HG03460 (cell line): ENCODE measurements at regions not wholly inside any gene's neighbourhood (a gene's known extent, or its start where the extent isn't known, plus 50 kb on each side); places are given as distances from the start of the nearest gene placed in this dataset.
"Not testable (repeated sequence)": the region's sequence is repeated elsewhere in the genome, so short reads cannot be mapped to it uniquely, and the experiment has no call there.

ENCODE experiments used
- ATAC-seq: cut with Tn5 transposase; IDR thresholded peaks from one replicate; pipeline ENCODE4 v1.9.1; 2021; ENCODE audit not compliant: unreplicated experiment

GRCh38 chr13:80881942-80882445 lies 541.1 kb upstream of the SPRY2 start:
- ATAC-seq, result no peak

- no peak for ATAC-seq
Observed at GRCh38 chr13:80881495-80881894, 540.6 kb upstream of the SPRY2 start.

- ATAC-seq, result no peak
Observed at GRCh38 chr13:80881034-80881433, 540.1 kb upstream of the SPRY2 start.

DNA sequence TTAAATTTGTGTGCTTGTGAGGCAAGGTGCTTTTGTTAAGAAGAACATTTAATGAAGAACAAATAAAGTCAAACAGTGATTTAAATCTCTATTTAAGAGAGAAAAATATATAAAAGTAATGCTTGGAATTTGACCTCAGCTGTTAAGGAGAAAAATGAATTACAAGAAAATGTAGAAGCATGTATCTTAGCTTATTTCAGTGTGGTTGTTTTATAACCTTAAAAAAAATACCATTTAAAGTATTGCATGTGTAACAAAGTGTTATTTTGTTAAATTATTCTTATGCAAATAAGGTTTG lies 537.0 kb upstream of the SPRY2 start:
- no peak for ATAC-seq

DNA sequence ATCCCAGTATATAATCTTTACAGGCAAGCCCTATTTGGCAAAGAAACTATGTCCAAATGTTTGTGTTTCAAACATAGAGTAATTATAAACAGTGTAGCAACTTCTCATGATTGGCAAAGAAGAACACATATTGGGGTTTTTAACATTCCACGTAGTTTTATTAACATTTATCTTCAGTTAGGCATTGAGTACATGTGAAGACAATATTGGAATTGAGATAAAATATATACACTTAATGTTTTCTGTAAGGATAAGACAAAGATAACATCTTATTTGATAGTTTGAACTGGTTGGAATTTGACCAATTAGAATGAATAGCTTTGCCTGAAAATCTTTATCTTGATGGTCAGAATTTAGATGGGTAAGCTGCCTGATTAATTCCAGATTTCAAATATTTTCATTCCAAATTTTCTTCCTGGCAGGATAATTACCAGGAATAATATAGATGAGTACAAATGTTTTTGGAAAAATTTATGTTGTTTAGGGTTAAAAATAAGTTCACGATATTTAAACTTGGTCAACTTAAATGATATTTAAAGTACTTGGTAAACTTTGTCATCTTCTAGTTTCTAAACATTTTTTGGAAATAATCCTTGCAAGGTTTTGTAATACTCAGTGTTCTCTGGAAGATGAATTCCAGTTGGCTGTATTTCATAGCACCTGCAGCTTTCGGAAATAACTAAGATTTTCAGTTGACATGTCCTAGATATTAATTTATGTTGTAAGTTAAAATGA lies 536.5 kb upstream of the SPRY2 start:
- ATAC-seq, result no peak

DNA sequence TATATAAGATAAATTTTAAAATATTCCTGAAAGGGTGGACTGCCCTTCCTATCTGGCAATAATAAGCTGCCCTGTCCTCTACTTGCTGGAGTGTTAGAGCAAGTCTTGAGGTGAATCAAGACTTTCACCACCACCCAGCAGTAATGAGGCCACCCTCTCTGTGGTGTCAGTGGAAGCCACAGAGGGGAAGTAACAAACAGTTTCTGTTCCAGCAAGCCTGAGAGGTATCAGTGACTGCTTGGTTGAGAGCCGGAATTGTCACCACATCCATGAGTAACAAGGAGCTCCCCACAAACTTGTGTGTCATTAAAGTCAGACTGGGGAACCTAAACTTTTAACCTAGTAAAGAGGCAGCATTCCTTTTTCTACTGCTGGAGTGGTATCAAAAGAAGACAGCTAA lies 532.7 kb upstream of the SPRY2 start:
- peak; percentile 98 for ATAC-seq

DNA sequence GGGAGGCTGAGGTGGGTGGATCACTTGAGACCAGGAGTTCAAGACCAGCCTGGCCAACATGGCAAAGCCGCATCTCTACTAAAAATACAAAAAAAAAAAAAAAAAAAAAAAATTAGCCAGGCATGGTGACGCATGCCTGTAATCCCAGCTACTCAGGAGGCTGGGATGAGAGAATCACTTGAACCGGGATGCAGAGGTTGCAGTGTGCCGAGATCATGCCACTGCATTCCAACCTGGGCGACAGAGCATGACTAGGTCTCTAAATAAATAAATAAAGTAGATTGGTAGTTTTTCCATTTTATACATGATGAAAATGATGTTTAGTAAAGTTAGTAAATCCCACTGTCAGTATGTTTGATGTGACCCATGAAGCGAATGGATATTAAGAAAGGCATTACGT lies 531.0 kb upstream of the SPRY2 start:
- ATAC-seq, result not testable (repeated sequence)

GRCh38 chr13:80871481-80871880 lies 530.6 kb upstream of the SPRY2 start:
- no peak for ATAC-seq

GRCh38 chr13:80870186-80870585 lies 529.3 kb upstream of the SPRY2 start:
- no peak for ATAC-seq

DNA sequence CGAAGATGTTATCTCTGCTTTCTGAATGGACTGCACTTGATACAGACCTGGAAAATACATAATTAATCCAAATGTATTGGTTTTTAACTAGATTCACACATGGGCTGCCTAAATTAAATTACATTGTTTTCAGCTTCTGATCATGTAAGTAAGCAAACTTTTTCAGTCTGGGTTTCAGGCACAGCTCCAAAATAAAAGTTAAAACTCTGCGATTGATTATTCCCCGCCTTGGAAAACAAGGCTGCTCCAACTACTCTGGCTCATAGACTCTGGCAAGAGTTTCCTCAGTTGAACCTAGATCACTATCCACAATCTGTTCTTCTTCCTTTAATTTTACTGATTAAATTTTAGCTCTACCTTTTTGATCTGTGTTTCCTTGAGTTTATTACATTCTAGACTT lies 526.0 kb upstream of the SPRY2 start:
- no peak for ATAC-seq

DNA sequence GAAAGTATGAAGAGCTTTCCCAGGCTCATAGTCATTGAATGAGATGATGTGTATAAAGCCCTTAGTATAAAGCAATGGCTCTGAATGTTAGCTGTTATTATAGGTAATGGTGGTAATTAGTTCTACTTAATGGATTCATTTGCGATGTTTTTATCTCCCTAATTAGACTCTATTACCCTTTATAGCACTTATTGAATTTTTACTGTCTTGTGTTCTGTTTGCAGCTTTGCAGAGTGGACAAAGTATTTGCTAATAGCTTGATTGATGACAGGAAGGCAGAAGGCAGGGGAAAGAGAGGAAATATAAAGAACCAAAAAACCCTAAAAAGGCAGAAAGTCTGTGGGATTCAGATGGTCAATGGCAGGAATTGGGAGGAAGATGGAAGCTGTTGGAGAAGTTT lies 524.4 kb upstream of the SPRY2 start:
- ATAC-seq, result no peak

- no peak for ATAC-seq
Observed at GRCh38 chr13:80862456-80862855, 521.5 kb upstream of the SPRY2 start.

DNA sequence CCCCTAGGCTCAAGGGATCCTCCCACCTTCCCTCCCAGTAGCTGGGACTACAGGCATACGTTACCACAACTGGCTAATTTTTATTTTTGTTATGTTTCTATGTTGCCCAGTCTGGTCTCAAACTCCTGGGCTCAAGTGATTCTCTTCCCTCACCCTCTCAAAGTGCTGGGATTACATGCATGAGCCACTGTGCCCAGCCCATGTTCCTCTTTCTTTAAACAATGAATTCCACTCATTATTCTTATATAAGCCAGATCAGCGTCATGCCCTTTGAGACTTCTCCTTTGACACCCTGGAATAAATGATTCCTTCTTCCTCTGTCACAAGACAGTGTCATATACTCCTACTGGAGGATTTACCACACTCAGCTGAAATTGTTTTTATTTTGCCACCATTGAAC lies 519.9 kb upstream of the SPRY2 start:
- ATAC-seq, result no peak

DNA sequence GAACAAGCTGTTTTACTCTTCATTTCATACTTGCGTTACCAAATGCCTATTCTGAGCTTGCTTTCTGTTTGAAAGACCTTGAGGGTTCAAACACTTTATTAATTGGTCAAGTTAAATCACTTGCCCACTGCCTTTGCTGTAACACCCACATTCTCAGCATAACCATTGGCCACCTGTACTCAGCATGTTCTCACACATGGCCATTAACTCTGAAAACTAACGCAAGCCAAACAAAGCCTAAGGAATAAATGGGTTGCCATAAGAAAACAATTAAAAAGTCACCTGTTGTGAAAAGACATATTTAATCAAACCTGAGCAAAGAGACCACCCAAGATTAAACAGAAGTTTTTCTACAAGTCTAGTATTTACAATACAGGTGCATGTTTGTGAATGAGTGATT lies 517.2 kb upstream of the SPRY2 start:
- ATAC-seq, result no peak

DNA sequence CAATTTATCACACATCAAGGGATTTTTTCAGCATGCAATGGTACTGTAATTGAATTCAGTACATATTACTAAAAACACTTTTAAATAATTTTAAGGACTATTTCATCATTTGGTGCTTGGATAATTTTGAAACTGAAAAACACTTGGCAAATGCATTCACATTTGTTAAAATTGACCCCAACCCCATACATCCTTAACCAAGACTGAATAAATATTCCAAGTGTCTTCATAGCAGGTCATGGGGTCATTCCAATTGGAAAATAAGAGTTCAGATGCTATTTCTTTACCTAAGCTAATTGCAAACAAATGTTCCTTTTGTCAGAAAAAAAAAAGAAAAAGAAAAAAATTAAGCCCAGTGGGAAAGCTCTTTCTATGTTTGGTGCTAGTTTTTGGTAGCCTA lies 516.4 kb upstream of the SPRY2 start:
- no peak for ATAC-seq

DNA sequence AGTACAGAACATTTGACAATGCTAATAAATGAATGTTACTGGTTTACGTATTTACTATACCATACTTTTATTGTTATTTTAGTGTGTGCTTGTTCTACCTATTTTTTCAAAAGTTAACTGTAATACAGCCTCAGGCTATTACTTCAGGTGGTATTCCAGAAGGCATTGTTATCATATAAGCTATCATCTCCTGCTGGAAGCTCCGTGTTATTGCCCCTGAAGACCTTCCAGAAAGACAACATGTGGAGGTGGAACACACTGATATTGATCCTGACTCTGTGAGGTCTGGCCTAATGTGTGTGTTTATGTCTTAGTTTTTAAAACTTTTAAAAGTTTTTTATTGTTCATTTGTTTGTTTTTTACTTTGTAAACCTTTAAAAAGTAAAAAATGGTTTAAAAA lies 509.8 kb upstream of the SPRY2 start:
- ATAC-seq, result no peak

DNA sequence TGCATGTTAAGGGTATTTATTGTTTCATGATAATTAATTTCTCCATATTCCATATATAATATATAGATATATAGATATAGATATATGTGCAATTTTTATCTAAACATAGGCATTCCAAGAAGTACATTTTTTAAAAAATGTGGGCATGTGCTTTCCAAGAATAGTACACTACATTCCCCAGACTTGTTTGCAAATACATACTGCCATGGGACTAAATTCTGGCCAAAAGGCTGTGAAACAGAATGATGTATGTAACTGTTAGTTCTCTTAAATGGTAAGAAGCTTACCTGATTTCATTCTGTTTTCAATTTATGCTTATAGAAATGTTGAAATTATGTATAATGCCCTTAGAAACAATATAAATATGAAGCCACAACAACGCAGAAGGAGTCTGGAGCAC lies 503.2 kb upstream of the SPRY2 start:
- no peak for ATAC-seq

DNA sequence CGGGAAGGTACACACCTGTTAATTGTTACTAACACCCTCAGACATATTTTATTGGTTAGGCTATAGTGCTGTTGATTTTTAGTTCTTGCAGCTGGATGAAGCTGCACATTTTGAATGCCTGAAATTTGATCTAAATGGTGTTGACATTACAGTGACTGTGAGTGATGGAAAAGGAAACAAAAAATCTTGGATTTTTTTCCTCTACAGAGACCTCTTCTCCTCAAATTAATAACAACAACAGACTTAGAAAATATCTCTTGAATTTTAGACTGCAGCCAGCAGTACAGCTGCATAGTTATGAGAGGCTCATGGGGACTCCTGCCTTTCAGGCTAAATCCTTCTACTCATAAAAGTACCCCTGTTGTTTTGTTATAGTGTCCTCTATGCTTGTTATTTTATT lies 500.5 kb upstream of the SPRY2 start:
- ATAC-seq, result no peak

DNA sequence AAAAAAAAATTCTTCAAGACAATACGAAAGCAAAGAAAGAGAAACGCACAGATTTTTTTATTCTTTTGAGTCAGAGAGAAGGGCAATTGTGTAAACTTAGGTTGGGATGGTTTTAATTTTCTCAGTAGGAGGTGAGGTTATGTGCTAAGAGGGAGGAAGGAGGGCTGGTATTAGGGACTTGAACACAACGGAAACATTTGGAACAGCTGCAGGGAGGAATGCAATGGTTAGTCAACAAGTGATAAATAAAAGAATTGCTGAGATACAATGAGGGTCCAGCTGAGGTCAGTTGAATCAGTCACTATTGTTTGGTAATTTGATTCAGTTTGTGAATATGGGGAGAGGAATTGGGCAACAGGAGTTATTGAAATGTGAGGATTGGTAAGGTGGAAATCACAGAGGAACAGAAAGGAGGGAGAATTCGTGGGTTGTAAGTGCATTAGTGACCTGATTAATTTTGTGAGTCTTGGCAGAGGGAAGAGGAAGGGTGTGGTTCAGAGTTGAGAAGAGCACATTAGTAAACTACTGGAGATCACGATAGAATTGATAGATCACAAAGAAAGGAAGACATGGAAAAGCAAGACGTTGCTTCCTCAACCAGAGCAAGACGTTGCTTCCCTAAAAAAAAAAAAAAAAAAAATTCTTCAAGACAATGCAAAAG lies 499.5 kb upstream of the SPRY2 start:
- ATAC-seq, result no peak

GRCh38 chr13:80835902-80836301 lies 495.0 kb upstream of the SPRY2 start:
- no peak for ATAC-seq

DNA sequence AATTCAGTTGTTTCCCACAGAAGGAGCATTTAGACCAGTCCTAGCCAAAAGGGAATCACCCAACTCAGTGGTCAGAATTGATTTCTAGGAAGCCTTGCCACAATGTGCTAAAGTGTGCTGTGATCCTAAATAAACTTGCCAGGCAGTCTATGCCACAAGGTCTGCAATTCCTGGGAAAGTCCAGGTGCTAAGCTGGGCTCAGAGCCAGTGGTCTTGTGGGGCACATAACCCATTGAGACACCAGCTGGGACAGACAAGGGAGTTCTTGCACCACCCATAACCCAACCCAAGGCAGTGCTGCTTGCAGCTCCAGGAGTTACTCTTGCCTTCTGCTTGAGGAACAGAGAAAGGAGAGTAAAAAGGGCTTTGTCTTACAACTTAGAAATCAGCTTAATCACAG lies 489.5 kb upstream of the SPRY2 start:
- no peak for ATAC-seq

GRCh38 chr13:80828759-80829158 lies 487.8 kb upstream of the SPRY2 start:
- no peak for ATAC-seq

DNA sequence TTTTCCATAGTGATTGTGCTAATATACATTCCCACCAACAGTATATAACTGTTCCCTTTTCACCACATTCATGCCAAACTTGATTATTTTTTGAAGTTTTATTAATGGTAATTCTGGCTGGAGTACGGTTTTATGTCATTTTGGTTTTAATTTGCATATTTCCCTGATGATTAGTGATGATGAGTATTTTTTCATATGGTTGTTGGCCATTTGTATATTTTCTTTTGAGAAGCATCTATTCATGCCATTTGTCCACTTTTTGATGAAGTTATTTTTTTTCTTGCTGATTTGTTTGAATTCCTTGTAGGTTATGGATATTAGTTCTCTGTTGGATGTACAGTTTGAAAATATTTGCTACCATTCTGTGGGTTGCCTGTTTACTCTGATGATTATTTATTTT lies 484.4 kb upstream of the SPRY2 start:
- no peak for ATAC-seq
